Central memory CD8-positive, alpha-beta T cell (primary cell): ENCODE measurements at regions not wholly inside any gene's neighbourhood (a gene's known extent, or its start where the extent isn't known, plus 50 kb on each side); places are given as distances from the start of the nearest gene placed in this dataset.

ENCODE experiments used
- ATAC-seq: fragments of 150-1000 bp; cut with Tn5 transposase; replicated peaks from 2 replicates; pipeline ENCODE4 v1.10.0; 2022; ENCODE audit warnings: mild to moderate bottlenecking, moderate FRiP score, moderate number of reproducible peaks; ENCODE audit not compliant: poor library complexity, severe bottlenecking; ENCODE audit errors: extremely low read depth
- DNase-seq, 2 donors: peaks; one replicate each; pipeline ENCODE4 v3.0.0; 2021; ENCODE audit warnings: low spot score in 2 of 2
- H3K27ac Mint-ChIP-seq: one replicate; pipeline ENCODE4 v1.8.0; 2022; ENCODE audit warnings: low read depth, mild to moderate bottlenecking, moderate library complexity, mixed read lengths
- H3K27me3 Mint-ChIP-seq: one replicate; pipeline ENCODE4 v1.8.0; 2022; ENCODE audit warnings: mixed read lengths
- H3K36me3 Mint-ChIP-seq: one replicate; pipeline ENCODE4 v1.8.0; 2022; ENCODE audit warnings: mild to moderate bottlenecking, moderate library complexity, mixed read lengths; ENCODE audit not compliant: insufficient read depth
- H3K4me1 Mint-ChIP-seq: one replicate; pipeline ENCODE4 v1.8.0; 2022; ENCODE audit warnings: mixed read lengths
- H3K4me3 Mint-ChIP-seq: one replicate; pipeline ENCODE4 v1.8.0; 2022; ENCODE audit warnings: mild to moderate bottlenecking, moderate library complexity, mixed read lengths
- H3K9me3 Mint-ChIP-seq: one replicate; pipeline ENCODE4 v1.8.0; 2022; ENCODE audit warnings: mixed read lengths

DNA sequence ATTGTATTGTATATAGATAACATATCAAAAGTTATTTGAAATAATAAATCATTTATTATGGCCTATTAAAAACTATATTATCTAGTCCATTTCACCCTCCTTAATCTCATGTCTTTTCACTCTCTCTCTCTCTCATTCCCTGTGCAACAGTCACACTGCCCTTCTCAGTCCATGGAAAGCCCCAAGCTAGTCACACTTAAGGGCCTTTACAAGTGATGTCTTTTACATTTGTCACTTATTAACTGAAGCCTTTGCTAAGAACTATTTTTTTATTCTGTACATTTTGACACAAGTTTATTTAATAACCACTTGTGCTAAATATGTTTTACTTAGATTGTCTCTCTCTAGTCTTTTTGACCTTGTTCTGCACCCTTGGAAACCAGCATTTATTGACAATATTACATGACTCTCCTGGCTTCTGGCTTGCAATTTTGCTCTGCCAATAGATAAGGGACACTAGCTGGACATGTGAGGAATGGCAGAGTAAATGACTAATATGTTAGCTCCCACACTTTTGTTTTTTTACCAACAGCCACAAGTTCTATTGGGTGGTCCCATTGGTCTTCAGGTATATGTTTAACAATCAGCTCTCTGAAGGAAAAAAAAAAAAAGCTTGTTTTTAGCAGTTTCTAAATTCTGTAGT lies 706.8 kb upstream of the POT1 start:
- DNase-seq (no peak), ATAC-seq (no peak)
- Mint-ChIP-seq H3K27ac (no peak overlapping the region), H3K4me3 (no peak overlapping the region), H3K4me1 (no peaks in the 10 kb centered on the region), H3K9me3 (peaks cover 7% of the 10 kb centered on the region), H3K27me3 (no peaks in the 10 kb centered on the region), H3K36me3 (no peaks in the 10 kb centered on the region)

DNA sequence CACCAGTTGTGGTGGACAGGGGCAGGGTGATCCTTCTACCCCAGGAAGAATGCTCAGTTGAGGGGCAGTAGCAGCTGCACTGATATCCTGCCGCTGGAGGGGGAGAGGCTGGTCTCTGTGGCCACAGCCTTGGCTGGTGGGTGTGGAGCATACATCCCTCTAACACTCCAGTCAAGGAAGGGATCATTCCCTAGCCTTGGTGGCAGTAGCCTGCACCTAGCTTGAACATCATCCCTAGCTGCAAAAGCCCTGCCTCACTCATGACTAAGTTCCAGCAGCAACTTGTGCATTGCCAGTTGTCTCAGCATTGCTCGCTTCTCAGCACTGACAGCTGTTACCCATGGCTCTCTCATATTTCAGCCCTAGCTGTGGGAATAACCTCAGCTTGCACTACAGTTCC lies 688.9 kb upstream of the POT1 start:
- Mint-ChIP-seq H3K9me3 (peaks cover 38% of the 10 kb centered on the region), H3K36me3 (no peaks in the 10 kb centered on the region), H3K27ac (no peak overlapping the region), H3K4me1 (no peaks in the 10 kb centered on the region), H3K27me3 (no peaks in the 10 kb centered on the region), H3K4me3 (no peak overlapping the region)
- no peak for ATAC-seq
- no peak for DNase-seq

GRCh38 chr7:125611582-125611981 lies 682.0 kb upstream of the POT1 start:
- DNase-seq (no peak), ATAC-seq (no peak)
- H3K4me1 Mint-ChIP-seq = no peaks in the 10 kb centered on the region
- no peak overlapping the region for H3K4me3 Mint-ChIP-seq
- H3K36me3 Mint-ChIP-seq = no peaks in the 10 kb centered on the region
- H3K27me3 Mint-ChIP-seq = no peaks in the 10 kb centered on the region
- H3K9me3 Mint-ChIP-seq = peaks cover 21% of the 10 kb centered on the region
- no peak overlapping the region for H3K27ac Mint-ChIP-seq

DNA sequence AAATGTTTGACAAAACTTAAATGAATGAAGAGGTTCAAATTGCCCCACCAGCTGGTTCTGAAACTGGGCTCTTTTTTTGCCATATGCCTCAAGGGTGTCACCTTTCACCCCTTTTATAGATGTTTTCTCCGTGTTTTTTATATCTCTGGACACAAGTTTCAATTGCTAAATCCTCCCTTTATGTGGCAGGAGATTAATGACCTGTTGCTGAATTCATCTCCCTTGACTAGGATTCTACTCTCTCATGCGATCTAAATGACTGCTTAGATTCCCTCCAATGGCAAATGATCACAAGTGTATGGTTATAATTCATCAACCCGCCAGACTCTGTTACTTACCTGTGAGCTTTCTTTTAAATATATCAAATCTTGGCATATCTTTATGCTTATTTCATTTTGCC lies 677.0 kb upstream of the POT1 start:
- Mint-ChIP-seq H3K4me1 (no peaks in the 10 kb centered on the region), H3K27ac (no peak overlapping the region), H3K9me3 (peaks cover 29% of the 10 kb centered on the region), H3K36me3 (peaks cover 1% of the 10 kb centered on the region), H3K27me3 (no peaks in the 10 kb centered on the region), H3K4me3 (no peak overlapping the region)
- ATAC-seq (no peak), DNase-seq (no peak)

DNA sequence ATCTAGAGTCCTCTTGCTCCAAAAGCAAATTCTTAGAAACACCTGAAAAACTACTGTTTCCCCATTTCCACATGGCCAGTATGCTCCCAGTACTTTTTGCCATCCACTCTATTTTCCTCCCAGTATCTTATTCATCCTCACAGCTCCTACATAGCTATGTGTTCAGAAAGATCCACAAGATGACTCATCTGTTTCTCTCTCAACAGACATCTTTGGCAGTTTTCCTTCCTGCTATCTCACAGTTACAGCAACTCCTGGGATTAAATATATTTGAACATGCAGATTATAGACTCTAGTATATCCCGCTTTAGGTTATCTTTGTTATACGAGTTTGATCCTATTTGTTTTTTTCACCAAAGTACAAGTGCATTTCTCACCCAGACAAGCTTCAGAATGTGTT lies 675.6 kb upstream of the POT1 start:
- Mint-ChIP-seq H3K4me1 (no peaks in the 10 kb centered on the region), H3K36me3 (peaks cover 1% of the 10 kb centered on the region), H3K9me3 (peaks cover 20% of the 10 kb centered on the region), H3K4me3 (no peak overlapping the region), H3K27ac (no peak overlapping the region), H3K27me3 (no peaks in the 10 kb centered on the region)
- DNase-seq = no peak
- ATAC-seq = no peak

GRCh38 chr7:125602441-125602840 lies 672.8 kb upstream of the POT1 start:
- H3K27ac Mint-ChIP-seq = no peak overlapping the region
- ATAC-seq = no peak
- no peaks in the 10 kb centered on the region for H3K4me1 Mint-ChIP-seq
- no peak overlapping the region for H3K4me3 Mint-ChIP-seq
- H3K27me3 Mint-ChIP-seq = no peaks in the 10 kb centered on the region
- H3K36me3 Mint-ChIP-seq = peaks cover 1% of the 10 kb centered on the region
- no peak for DNase-seq
- H3K9me3 Mint-ChIP-seq = peaks cover 20% of the 10 kb centered on the region

DNA sequence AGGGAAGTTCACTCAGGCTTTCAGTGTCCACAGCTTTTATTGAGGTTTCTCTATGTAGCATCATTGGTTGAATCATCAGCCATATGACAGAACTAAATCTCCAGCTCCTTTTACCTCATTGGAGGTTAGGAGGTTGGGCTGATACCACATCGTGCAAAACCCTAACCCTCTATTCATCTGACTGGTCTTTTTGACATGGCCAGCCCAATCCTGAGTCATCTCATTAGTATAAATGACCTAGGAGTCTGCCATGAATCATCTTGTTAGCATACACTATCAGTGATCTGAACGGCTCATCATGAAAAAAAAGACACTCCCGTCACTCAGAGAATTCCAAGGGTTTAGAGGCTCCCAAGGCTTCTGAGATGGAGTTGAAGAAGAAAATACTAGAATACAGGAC lies 669.8 kb upstream of the POT1 start:
- no peak for ATAC-seq
- Mint-ChIP-seq H3K4me3 (no peak overlapping the region), H3K27me3 (no peaks in the 10 kb centered on the region), H3K9me3 (peaks cover 6% of the 10 kb centered on the region), H3K36me3 (no peaks in the 10 kb centered on the region), H3K27ac (no peak overlapping the region), H3K4me1 (no peaks in the 10 kb centered on the region)
- DNase-seq = no peak

DNA sequence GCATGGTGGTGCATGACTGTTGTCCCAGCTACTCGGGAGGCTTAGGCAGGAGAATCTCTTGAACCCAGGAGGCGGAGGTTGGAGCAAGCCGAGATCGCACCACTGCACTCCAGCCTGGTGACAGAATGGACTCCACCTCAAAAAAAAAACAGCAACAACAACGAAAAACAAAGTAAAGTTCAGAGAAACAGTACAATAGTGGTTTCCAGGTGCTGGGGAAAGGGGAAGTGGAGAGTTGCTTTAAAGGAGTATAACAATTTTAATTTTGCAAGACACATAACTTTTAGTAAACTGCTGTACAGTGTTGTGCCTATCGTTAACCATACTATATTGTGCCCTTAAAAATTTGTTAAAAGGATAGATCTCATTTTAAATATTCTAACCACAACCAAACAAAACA lies 662.7 kb upstream of the POT1 start:
- DNase-seq = no peak
- no peak overlapping the region for H3K27ac Mint-ChIP-seq
- no peaks in the 10 kb centered on the region for H3K9me3 Mint-ChIP-seq
- no peak for ATAC-seq
- H3K36me3 Mint-ChIP-seq = no peaks in the 10 kb centered on the region
- no peaks in the 10 kb centered on the region for H3K4me1 Mint-ChIP-seq
- no peaks in the 10 kb centered on the region for H3K27me3 Mint-ChIP-seq
- no peak overlapping the region for H3K4me3 Mint-ChIP-seq

- ATAC-seq (no peak), DNase-seq (no peak)
- Mint-ChIP-seq H3K36me3 (no peaks in the 10 kb centered on the region), H3K4me1 (no peaks in the 10 kb centered on the region), H3K27me3 (no peaks in the 10 kb centered on the region), H3K4me3 (no peak overlapping the region), H3K27ac (no peak overlapping the region), H3K9me3 (peaks cover 32% of the 10 kb centered on the region)
Observed at GRCh38 chr7:125573126-125573525, 643.5 kb upstream of the POT1 start.

- DNase-seq (no peak), ATAC-seq (no peak)
- no peaks in the 10 kb centered on the region for H3K36me3 Mint-ChIP-seq
- no peak overlapping the region for H3K4me3 Mint-ChIP-seq
- no peak overlapping the region for H3K27ac Mint-ChIP-seq
- H3K27me3 Mint-ChIP-seq = no peaks in the 10 kb centered on the region
- H3K4me1 Mint-ChIP-seq = no peaks in the 10 kb centered on the region
- H3K9me3 Mint-ChIP-seq = peaks cover 32% of the 10 kb centered on the region
Observed at GRCh38 chr7:125572414-125572813, 642.8 kb upstream of the POT1 start.

- no peak overlapping the region for H3K27ac Mint-ChIP-seq
- H3K9me3 Mint-ChIP-seq = peaks cover 20% of the 10 kb centered on the region
- H3K4me3 Mint-ChIP-seq = no peak overlapping the region
- H3K27me3 Mint-ChIP-seq = no peaks in the 10 kb centered on the region
- H3K36me3 Mint-ChIP-seq = no peaks in the 10 kb centered on the region
- ATAC-seq (no peak), DNase-seq (no peak)
- H3K4me1 Mint-ChIP-seq = no peaks in the 10 kb centered on the region
Observed at GRCh38 chr7:125568799-125569198, 639.2 kb upstream of the POT1 start.

DNA sequence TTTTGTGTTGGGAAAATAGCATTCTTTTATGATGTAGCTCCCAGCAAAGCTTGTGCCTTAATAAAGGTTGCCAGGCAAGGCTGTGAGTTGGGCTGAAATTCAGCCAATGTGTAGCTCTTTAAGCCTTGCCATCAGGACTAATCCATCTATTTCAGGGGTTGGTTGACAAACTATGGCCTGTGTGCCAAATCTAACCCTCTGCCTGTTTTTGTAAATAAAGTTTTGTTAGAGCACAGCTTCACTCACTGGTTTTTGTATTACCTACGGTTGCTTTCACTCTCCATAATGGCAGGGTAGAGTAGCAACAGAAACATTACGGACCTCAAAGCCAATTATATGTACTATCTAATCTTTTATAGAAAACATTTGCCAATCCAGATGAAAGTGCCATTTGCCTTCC lies 638.1 kb upstream of the POT1 start:
- Mint-ChIP-seq H3K27ac (no peak overlapping the region), H3K36me3 (no peaks in the 10 kb centered on the region), H3K4me1 (no peaks in the 10 kb centered on the region), H3K27me3 (no peaks in the 10 kb centered on the region), H3K4me3 (no peak overlapping the region), H3K9me3 (peaks cover 20% of the 10 kb centered on the region)
- ATAC-seq (no peak), DNase-seq (no peak)

- DNase-seq = no peak
- H3K4me3 Mint-ChIP-seq = no peak overlapping the region
- H3K27ac Mint-ChIP-seq = no peak overlapping the region
- H3K36me3 Mint-ChIP-seq = no peaks in the 10 kb centered on the region
- H3K27me3 Mint-ChIP-seq = no peaks in the 10 kb centered on the region
- H3K9me3 Mint-ChIP-seq = peaks cover 12% of the 10 kb centered on the region
- no peak for ATAC-seq
- H3K4me1 Mint-ChIP-seq = no peaks in the 10 kb centered on the region
Observed at GRCh38 chr7:125563964-125564529, 634.4 kb upstream of the POT1 start.
